ENCODE measurements at regions not wholly inside any gene's neighbourhood (a gene's known extent, or its start where the extent isn't known, plus 50 kb on each side); places are given as distances from the start of the nearest gene placed in this dataset.

DNA sequence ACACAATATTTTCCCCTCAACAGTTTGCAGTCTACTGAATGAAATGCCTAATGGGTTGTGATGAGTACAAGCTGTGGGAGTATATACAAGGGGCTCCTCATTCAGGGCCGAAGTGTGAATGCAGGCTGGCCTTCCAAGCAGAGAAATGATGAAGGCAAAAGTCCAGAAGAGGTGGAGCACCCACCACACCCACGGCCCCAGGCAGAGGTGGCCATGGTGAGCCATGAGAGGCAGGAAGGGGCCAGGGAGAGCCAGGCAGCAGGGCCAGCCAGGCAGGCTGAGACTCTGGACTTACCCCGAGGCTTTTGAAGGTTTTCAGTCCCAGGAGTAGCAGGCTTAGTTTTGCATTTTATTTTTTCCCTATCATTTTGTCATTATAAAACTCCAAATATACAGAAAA, 218.1 kb downstream of the AUH start:
- POLR2A ChIA-PET = no interaction called here
- Histone ChIP-seq H3K4me3 (replicated peaks in 1 of 3; ENCODE audit: insufficient read depth in 1 of 3, low read depth in 1 of 3, low read length in 3 of 3) (no peak overlapping the region), H2AFZ (ENCODE audit: low read depth, low read length) (no peak overlapping the region), H3K27me3 (ENCODE audit: control insufficient read depth in 2 of 2, insufficient read depth in 2 of 2, low read length in 2 of 2) (peaks cover 0 to 2% of the 10 kb centered on the region in 2 experiments), H3K27ac (ENCODE audit: insufficient read depth, low read depth, low read length) (no peak overlapping the region), H3K36me3 (ENCODE audit: control insufficient read depth in 2 of 2, extremely low read depth in 1 of 2, insufficient read depth in 2 of 2, low read length in 2 of 2) (no peaks in the 10 kb centered on the region), H3K4me1 (ENCODE audit: control insufficient read depth, extremely low read depth, insufficient read depth, low read length) (no peaks in the 10 kb centered on the region), H3K79me2 (ENCODE audit: control insufficient read depth, insufficient read depth, low read length) (no peaks in the 10 kb centered on the region), H3K9me3 (replicated peaks; ENCODE audit: control insufficient read depth, insufficient read depth, low read length) (no peaks in the 10 kb centered on the region), H4K20me1 (replicated peaks; ENCODE audit: control insufficient read depth, extremely low read depth, insufficient read depth, low read length) (no peaks in the 10 kb centered on the region), H3K9me1 (replicated peaks; ENCODE audit: control insufficient read depth, extremely low read depth, insufficient read depth, low read length) (no peaks in the 10 kb centered on the region), H3K4me2 (ENCODE audit: insufficient read depth, low read length) (no peak overlapping the region), H3K9ac (replicated peaks; ENCODE audit: extremely low read depth, insufficient read depth, low read length) (no peak overlapping the region)
- dilution Hi-C loops (cut with MboI; ENCODE audit: extremely low pct_ligation_motif_present, low sequenced_read_pairs) = no loop called here
- intact Hi-C loops (cut with micrococcal nuclease) = no loop called here
- BruUV-seq (replicated peaks) = no TSS peak
- no peak for DNase-seq (ENCODE audit: low read depth, low spot score)
- CTCF ChIA-PET = interaction anchor here (1.8 kb wide), 1 partner anchor 16 kb away, joined by 3 read pairs; no protein-coding TSS in a partner anchor
- TF ChIP-seq JUN (IDR thresholded peaks at IDR 0.05; ENCODE audit: borderline replicate concordance, insufficient read depth, insufficient read length, low read depth) = no peak
- TF ChIP-seq MYC (IDR thresholded peaks at IDR 0.05; ENCODE audit: low read depth, low read length) = no peak
- TF ChIP-seq, protein P1, sequence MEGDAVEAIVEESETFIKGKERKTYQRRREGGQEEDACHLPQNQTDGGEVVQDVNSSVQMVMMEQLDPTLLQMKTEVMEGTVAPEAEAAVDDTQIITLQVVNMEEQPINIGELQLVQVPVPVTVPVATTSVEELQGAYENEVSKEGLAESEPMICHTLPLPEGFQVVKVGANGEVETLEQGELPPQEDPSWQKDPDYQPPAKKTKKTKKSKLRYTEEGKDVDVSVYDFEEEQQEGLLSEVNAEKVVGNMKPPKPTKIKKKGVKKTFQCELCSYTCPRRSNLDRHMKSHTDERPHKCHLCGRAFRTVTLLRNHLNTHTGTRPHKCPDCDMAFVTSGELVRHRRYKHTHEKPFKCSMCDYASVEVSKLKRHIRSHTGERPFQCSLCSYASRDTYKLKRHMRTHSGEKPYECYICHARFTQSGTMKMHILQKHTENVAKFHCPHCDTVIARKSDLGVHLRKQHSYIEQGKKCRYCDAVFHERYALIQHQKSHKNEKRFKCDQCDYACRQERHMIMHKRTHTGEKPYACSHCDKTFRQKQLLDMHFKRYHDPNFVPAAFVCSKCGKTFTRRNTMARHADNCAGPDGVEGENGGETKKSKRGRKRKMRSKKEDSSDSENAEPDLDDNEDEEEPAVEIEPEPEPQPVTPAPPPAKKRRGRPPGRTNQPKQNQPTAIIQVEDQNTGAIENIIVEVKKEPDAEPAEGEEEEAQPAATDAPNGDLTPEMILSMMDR (IDR thresholded peaks at IDR 0.05; ENCODE audit: extremely low read depth in 1 of 2, insufficient read depth in 1 of 2, low read depth in 1 of 2, low read length in 2 of 2) = no peak
- TF ChIP-seq POLR2AphosphoS5 (IDR thresholded peaks at IDR 0.05; ENCODE audit: insufficient read depth, low read depth, low read length) = no peak
- TF ChIP-seq FOS (IDR thresholded peaks at IDR 0.05; ENCODE audit: borderline replicate concordance, insufficient read depth, low read length) = no peak
- TF ChIP-seq EZH2 (IDR thresholded peaks at IDR 0.05; ENCODE audit: borderline replicate concordance, low read depth, low read length, severe bottlenecking) = no peak
- no peak for TF ChIP-seq GATA2 (IDR thresholded peaks at IDR 0.05; ENCODE audit: insufficient read depth, insufficient read length, low read depth, low read length)
- TF ChIP-seq POLR2A (IDR thresholded peaks at IDR 0.05; ENCODE audit: low read depth, low read length) = no peak
- TF ChIP-seq MAX (IDR thresholded peaks at IDR 0.05; ENCODE audit: insufficient read depth, insufficient read length) = no peak
- FAIRE-seq = no peak
